Sigmoid colon (tissue), 6 donors: ENCODE measurements at regions not wholly inside any gene's neighbourhood (a gene's known extent, or its start where the extent isn't known, plus 50 kb on each side); places are given as distances from the start of the nearest gene placed in this dataset.

Experiments
- DNase-seq: peaks from one replicate; pipeline ENCODE4 v3.0.0-alpha.2; 2019
- H3K27ac ChIP-seq, 4 donors: fragments of 200-600 bp; sonication (generic); one replicate each; pipeline ENCODE4 v1.5.1; 2016 to 2019; ENCODE audit warnings: mild to moderate bottlenecking in 1 of 4
- H3K27me3 ChIP-seq, 3 donors: fragments of 200-600 bp; sonication (generic); one replicate each; pipeline ENCODE4 v1.5.1; 2019; ENCODE audit warnings: mild to moderate bottlenecking in 1 of 3
- H3K36me3 ChIP-seq, 4 donors: fragments of 200-600 bp; sonication (generic); one replicate each; pipeline ENCODE4 v1.5.1; 2016 to 2019
- H3K4me1 ChIP-seq, 4 donors: fragments of 200-600 bp; sonication (generic); one replicate each; pipeline ENCODE4 v1.5.1; 2017 to 2019
- H3K4me3 ChIP-seq, 4 donors: fragments of 200-600 bp; sonication (generic); one replicate each; pipeline ENCODE4 v1.5.1; 2017 to 2019; ENCODE audit warnings: mild to moderate bottlenecking in 2 of 4, moderate library complexity in 1 of 4
- H3K9me3 ChIP-seq, 4 donors: fragments of 200-600 bp in 3 of 4; sonication (generic) in 3 of 4; one replicate each; pipeline versions ENCODE4 v1.5.1 to v1.6.1; 2013 to 2019
- CTCF ChIP-seq, 4 experiments: fragments of 450-650 bp in 3 of 4; fragments of 200-600 bp in 1 of 4; IDR thresholded peaks; one replicate each; pipeline ENCODE4 v1.5.1; 2016 to 2019; ENCODE audit warnings: antibody characterized with exemption in 4 of 4, mild to moderate bottlenecking in 3 of 4, moderate library complexity in 2 of 4
- EP300 ChIP-seq, 4 donors: sonication (generic); formaldehyde crosslinking; IDR thresholded peaks; one replicate each; pipeline ENCODE4 v1.6.1; 2017; ENCODE audit warnings: antibody characterized with exemption in 4 of 4
- POLR2A ChIP-seq, 2 donors: fragments of 450-650 bp; IDR thresholded peaks; one replicate each; pipeline ENCODE4 v1.6.1; 2016; ENCODE audit warnings: antibody characterized with exemption in 2 of 2, mild to moderate bottlenecking in 2 of 2, moderate library complexity in 2 of 2
- POLR2AphosphoS5 ChIP-seq, 4 donors: sonication (generic); formaldehyde crosslinking; IDR thresholded peaks; one replicate each; pipeline ENCODE4 v1.6.1; 2017; ENCODE audit warnings: antibody characterized with exemption in 4 of 4
- WGBS, 2 donors: extraction: QIAGEN DNeasy Blood & Tissue Kit; methylation state at CpG; one replicate each; pipeline ENCODE4 v1.1.7; 2013; 5-methylcytosine and 5-hydroxymethylcytosine counted together
- intact Hi-C: fragments of 100-400 bp; cut with DNase I; formaldehyde crosslinking; loops from one replicate; pipeline ENCODE4 v1.15.1; 2023
- donor health status: healthy with polysubstance abuse.
- donor health status: healthy.

GRCh38 chr9:19926774-19927173 is 137.9 kb upstream of the SLC24A2 start:
- Histone ChIP-seq H3K27me3 (no peaks in the 10 kb centered on the region), H3K36me3 (no peaks in the 10 kb centered on the region), H3K9me3 (no peaks in the 10 kb centered on the region), H3K4me3 (no peak overlapping the region), H3K4me1 (peaks cover 0 to 12% (median 5%) of the 10 kb centered on the region in 4 donors), H3K27ac (no peak overlapping the region)
- 83 to 87% methylated on average over 7 of the region's 7 CpGs for WGBS, 2 donors
- intact Hi-C loops: loop anchor here (1.0 to 10.0 kb wide), 5 partner anchors 428 to 1186 kb away; partner anchors contain the start of gene MLLT3
- TF ChIP-seq POLR2AphosphoS5 (IDR thresholded peaks at IDR 0.05) (no peak), CTCF (IDR thresholded peaks at IDR 0.05) (no peak), EP300 (IDR thresholded peaks at IDR 0.05) (no peak), POLR2A (IDR thresholded peaks at IDR 0.05) (no peak)
- DNase-seq: no peak

GRCh38 chr9:19925674-19926503 is 137.1 kb upstream of the SLC24A2 start:
- Histone ChIP-seq H3K27ac (peak overlapping the region in 1 of 4 donors; percentile 38), H3K4me1 (peaks cover 0 to 12% (median 5%) of the 10 kb centered on the region in 4 donors), H3K27me3 (no peaks in the 10 kb centered on the region), H3K4me3 (peak overlapping the region; percentile 32 to 49 (median 36)), H3K9me3 (no peaks in the 10 kb centered on the region), H3K36me3 (no peaks in the 10 kb centered on the region)
- TF ChIP-seq CTCF (IDR thresholded peaks at IDR 0.05) (peak; percentile 82 to 96 (median 90)), EP300 (IDR thresholded peaks at IDR 0.05) (no peak), POLR2A (IDR thresholded peaks at IDR 0.05) (no peak), POLR2AphosphoS5 (IDR thresholded peaks at IDR 0.05) (no peak)
- peak; percentile 83 for DNase-seq
- 3 to 10% methylated on average over 20 of the region's 20 CpGs for WGBS, 2 donors
- intact Hi-C loops: loop anchor here (1.0 to 10.0 kb wide), 5 partner anchors 429 to 1186 kb away; partner anchors contain the start of gene MLLT3

- TF ChIP-seq POLR2AphosphoS5 (IDR thresholded peaks at IDR 0.05) (no peak), EP300 (IDR thresholded peaks at IDR 0.05) (no peak), CTCF (IDR thresholded peaks at IDR 0.05) (no peak), POLR2A (IDR thresholded peaks at IDR 0.05) (no peak)
- Histone ChIP-seq H3K4me3 (no peak overlapping the region), H3K4me1 (peaks cover 0 to 12% (median 5%) of the 10 kb centered on the region in 4 donors), H3K36me3 (no peaks in the 10 kb centered on the region), H3K27ac (no peak overlapping the region), H3K27me3 (no peaks in the 10 kb centered on the region), H3K9me3 (no peaks in the 10 kb centered on the region)
- DNase-seq: no peak
- 60 to 82% methylated on average over 2 of the region's 2 CpGs for WGBS, 2 donors
- intact Hi-C loops: loop anchor here (5.0 to 10.0 kb wide), 4 partner anchors 431 to 641 kb away; no protein-coding TSS in a partner anchor
Observed at GRCh38 chr9:19924080-19924479, 135.2 kb upstream of the SLC24A2 start.

GRCh38 chr9:19922476-19923118 is 133.8 kb upstream of the SLC24A2 start:
- DNase-seq: no peak
- WGBS, 2 donors: 27 to 49% methylated on average over 2 of the region's 2 CpGs
- H3K27me3 ChIP-seq: no peaks in the 10 kb centered on the region
- TF ChIP-seq POLR2AphosphoS5 (IDR thresholded peaks at IDR 0.05) (peak in 1 of 4 donors; percentile 11), CTCF (IDR thresholded peaks at IDR 0.05) (peak in 1 of 4 experiments; percentile 13), EP300 (IDR thresholded peaks at IDR 0.05) (no peak)
- intact Hi-C loops: loop anchor here (5.0 to 10.0 kb wide), 4 partner anchors 430 to 642 kb away; no protein-coding TSS in a partner anchor
- no peaks in the 10 kb centered on the region for H3K36me3 ChIP-seq
- H3K27ac ChIP-seq: no peak overlapping the region
- H3K4me1 ChIP-seq: peaks cover 0 to 12% (median 5%) of the 10 kb centered on the region in 4 donors
- H3K4me3 ChIP-seq: no peak overlapping the region
- no peaks in the 10 kb centered on the region for H3K9me3 ChIP-seq
